HG03175 (cell line): ENCODE measurements at regions not wholly inside any gene's neighbourhood (a gene's known extent, or its start where the extent isn't known, plus 50 kb on each side); places are given as distances from the start of the nearest gene placed in this dataset.

Source experiments
- ATAC-seq: cut with Tn5 transposase; IDR thresholded peaks from one replicate; pipeline ENCODE4 v1.9.1; 2021; ENCODE audit warnings: mild to moderate bottlenecking, moderate library complexity; ENCODE audit not compliant: unreplicated experiment

GRCh38 chr14:54207476-54208462, 189.0 kb upstream of the CDKN3 start:
- no peak for ATAC-seq

GRCh38 chr14:54208751-54209150, 188.1 kb upstream of the CDKN3 start:
- no peak for ATAC-seq

- ATAC-seq, result no peak
These were observed 187.1 kb upstream of the CDKN3 start for GRCh38 chr14:54209511-54210250.

DNA sequence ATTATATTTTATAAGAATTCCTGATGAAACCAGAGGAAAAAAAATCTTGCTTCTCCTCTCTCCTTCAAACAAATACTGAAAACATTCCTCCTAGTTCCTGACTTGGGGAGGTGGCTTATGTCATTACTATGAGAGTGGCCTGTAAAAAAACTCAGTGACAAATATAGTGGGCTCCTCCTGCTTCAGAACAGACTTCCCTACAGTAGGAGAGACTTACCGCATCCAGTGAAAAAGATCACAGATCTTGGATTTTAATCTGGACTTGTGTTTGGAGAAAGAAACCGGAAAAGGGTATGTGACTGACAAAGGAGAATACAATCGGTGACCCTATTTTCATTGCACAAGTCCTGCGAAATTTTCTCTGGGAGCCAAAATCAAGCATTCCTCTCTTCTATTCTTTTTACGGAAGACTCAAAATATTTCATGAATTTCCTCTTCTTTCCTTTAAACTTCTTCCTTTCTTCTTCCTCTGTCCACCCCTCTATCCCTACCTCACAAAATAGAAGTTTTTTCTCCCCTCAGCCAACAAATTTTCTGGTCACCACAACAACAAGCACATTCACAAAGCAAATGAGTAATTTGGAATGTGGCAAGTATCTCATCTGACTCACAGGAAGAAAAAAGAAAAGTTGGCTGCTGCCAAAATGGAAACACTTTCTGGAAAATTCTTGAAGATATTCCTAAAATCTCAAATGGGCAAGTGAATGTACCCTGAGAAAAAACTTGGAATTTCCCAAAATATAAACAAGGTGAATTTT, 185.1 kb upstream of the CDKN3 start:
- no peak for ATAC-seq

- ATAC-seq, result no peak
These were observed 183.3 kb upstream of the CDKN3 start for GRCh38 chr14:54213536-54213935.

- no peak for ATAC-seq
These were observed 180.0 kb upstream of the CDKN3 start for GRCh38 chr14:54216827-54217226.

DNA sequence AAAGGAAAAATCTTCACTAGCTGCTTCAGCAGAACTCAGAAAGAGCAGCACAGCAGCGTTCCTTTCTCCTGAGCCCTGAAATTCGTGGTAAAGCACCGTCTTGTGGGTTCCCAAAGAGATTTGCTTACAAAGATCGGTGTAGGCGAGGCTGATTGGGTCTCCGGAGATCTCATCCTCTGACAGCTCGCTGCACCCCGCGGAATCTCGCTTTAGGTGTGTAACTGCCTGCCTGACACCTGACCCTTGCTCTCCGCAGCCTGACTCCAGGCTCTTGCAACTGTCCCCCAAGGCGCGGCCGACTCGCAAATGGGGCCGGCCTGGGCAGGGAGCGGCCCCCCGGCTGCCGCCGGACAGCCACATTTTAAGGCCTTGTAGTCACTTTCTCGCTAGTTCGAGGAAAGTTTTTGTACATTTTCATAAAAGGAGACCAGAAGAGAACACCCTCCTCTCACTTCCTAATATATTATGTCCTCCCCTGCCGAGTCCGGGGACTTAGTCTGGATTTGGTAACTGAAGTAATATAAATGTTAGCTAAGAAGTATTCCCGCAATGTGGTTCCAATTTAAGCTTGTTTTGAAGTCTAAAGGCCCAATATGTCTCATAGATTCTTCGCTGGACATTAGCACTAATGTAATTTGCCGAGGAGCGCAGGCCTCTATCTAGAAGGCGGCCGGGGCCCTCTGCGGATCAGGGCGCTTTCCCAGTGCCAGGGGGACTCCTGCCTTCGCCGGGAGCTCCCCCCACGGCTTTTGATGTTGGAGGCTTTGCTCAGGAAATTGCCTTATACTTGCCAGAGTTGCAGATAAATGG, 177.3 kb upstream of the CDKN3 start:
- no peak for ATAC-seq

- no peak for ATAC-seq
These were observed 176.6 kb upstream of the CDKN3 start for GRCh38 chr14:54220071-54220703.

DNA sequence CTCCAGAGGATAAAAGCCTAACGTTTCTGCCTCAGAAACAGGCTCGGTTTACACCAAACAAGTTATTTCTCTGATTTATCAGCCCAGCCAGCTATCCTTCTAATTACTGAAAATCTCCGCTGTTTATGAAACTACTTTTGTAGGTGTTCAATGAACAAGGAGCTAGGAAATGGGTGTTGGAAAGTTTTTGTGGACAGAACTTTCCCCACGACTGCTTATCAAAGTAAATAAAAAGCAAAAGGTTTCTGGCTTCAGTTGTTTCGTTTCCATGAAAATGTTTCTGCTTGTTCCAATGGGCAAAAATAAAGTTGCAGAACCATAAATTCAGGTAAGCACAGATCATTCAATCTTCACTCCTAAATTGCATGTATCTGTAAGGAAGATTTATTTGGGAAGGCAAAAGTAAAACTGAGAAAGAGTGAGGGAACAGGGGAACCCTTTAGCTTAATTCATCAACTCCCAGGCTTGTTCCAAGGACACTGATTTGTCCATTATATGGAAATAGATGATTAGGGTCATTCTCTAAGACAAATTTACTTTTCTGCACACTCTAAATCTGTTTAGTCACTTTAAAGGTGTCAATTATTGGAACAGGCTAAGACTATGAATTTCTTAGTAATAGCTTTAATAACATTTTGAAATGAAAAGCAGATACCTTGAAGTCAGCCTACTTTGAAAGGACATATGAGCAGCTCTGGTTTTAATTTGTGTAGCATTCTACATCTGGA, 175.9 kb upstream of the CDKN3 start:
- no peak for ATAC-seq

- ATAC-seq, result no peak
These were observed 175.4 kb upstream of the CDKN3 start for GRCh38 chr14:54221432-54221803.

- no peak for ATAC-seq
These were observed 174.8 kb upstream of the CDKN3 start for GRCh38 chr14:54221971-54222370.

DNA sequence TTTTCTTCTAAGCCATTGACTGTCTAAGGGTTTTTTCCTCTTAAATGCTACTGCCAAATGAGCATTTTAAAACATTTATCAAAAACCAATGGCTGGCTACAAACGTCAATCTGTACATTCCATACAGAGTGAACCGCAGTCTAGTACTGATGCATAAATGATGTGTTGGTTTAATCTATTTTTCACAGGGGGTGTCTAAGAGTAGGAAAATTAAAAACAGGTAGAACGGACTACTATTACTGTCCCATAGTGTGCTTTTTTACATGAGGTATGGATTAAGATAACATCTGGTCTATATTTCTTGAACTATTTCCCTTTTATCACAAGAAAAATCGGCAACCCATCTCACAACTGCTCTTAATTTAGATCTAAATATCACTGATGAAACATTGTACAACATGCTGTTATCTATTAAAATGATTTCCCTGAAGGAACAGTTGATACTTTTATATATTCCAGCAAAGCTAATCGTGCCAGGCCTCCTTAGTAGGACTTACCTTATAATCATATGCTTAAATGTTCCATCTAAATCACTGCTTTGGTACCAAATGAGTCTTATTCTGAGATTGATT, 172.9 kb upstream of the CDKN3 start:
- ATAC-seq, result no peak

DNA sequence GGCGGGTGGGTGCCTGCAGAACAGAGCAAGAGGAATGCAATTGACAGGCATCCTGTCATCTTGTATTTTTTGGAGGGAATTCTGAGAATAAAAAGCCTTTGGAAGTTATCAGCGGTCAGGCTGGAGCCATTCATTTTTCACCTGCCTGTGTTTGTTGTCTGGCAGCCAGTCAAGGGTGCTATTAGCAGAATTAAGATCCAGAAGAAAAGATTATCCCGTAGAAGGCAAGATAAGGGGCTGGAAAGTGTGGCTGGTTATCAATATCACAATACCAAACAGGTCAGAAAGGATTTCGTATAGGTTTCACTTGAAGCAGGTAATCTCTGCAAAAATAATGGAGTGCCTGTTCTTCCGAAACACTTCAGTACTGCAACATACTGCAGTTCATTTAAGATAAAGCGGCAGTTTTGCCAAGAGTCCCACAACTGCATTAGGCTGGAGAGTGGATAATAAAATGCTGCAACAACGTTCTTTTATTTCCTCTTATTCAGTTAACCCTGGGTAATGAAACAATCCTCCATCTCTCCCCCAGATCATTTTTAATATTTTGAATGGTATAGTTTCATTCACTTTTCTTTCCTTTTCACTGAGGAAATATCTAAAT, 171.2 kb upstream of the CDKN3 start:
- no peak for ATAC-seq

- no peak for ATAC-seq
These were observed 170.7 kb upstream of the CDKN3 start for GRCh38 chr14:54226103-54226502.

DNA sequence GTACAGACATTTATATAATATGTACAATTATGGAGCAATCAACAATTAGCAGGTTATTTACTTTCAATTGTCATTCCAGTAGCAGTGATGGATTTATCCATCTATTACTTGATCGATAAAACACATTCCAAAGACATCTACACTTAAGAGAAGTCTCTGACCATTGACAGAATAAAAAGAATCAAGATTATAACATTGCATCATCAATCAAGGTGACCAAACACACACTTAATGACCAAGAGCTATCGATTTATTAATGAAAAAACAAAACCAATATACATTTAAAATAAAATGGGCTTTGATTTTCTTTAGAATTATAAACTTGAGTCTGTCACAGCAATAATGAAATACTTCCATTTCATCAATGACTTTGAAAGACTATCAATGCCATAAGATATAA, 170.2 kb upstream of the CDKN3 start:
- no peak for ATAC-seq

DNA sequence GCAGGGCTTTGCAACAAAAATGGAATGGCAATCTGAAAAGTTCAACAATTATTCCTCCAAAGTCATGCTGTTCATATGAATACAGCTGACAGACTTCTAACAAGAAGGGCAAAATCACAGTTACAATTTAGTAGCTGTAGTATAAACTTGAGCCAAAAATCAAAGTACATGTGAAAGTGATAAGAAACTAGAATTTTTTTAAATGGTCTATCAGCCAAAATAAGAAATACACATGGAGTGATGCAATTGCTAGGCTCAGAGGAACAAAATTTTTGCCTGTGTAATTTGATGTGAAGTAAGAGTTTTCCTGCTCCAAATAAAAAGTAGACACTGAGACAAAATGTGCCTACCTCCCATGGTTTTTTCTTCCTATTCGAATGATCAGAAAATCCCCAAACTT, 167.7 kb upstream of the CDKN3 start:
- ATAC-seq, result no peak

DNA sequence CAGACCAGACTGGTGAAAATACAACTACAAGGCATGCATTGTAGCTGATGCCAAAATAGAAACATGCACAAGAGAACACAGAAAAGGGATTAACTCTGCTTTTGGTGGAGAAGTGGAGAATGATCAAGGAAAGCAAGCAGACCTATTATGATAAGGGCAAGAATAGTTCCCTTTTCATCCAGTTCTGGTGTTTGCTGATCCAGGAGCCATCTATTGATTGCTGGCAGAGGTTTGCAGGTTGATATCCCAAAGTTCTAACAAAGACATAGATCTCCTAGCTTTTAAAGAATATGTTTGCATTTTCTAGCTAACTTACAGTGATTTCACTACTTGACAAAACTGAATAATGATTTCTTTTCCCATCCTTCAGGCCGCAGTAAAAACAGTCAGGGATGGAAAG, 166.2 kb upstream of the CDKN3 start:
- ATAC-seq, result no peak

DNA sequence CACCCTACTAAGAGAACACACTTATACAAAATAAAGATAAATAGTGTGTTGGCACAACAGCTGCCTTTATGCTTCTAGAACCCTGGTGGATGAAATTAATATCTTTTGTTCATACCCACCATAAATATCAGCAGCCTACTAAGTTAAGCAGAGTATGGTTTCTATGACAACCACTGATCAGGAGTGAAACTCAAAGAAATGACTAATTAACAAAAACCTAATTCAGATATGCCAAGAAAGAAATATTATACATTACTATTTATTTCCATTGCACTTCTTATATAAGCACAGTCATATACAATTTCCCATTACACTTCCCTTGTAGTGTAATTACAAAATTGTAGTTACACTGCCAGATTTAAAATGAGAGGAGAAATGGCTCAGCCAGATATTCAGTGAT, 164.1 kb upstream of the CDKN3 start:
- no peak for ATAC-seq

GRCh38 chr14:54241517-54241916, 155.3 kb upstream of the CDKN3 start:
- no peak for ATAC-seq
